Ovary (tissue), 3 donors: ENCODE measurements at regions not wholly inside any gene's neighbourhood (a gene's known extent, or its start where the extent isn't known, plus 50 kb on each side); places are given as distances from the start of the nearest gene placed in this dataset.

Experiments used
- EP300 ChIP-seq: sonication (generic); formaldehyde crosslinking; IDR thresholded peaks from one replicate; pipeline ENCODE4 v1.6.1; 2017; ENCODE audit warnings: antibody characterized with exemption
- POLR2A ChIP-seq: fragments of 450-650 bp; IDR thresholded peaks from one replicate; pipeline ENCODE4 v1.6.1; 2017; ENCODE audit warnings: antibody characterized with exemption, mild to moderate bottlenecking, moderate library complexity
- TF ChIP-seq, protein P1 (sequence below), 3 donors: fragments of 450-650 bp in 2 of 3; fragments of 200-600 bp in 1 of 3; IDR thresholded peaks; one replicate each; pipeline versions ENCODE4 v1.5.1 to v1.8.0; 2016 to 2022; ENCODE audit warnings: antibody characterized with exemption in 3 of 3, mild to moderate bottlenecking in 1 of 3
- donor health status: DM: no; HTN: no; CAD: no.

DNA sequence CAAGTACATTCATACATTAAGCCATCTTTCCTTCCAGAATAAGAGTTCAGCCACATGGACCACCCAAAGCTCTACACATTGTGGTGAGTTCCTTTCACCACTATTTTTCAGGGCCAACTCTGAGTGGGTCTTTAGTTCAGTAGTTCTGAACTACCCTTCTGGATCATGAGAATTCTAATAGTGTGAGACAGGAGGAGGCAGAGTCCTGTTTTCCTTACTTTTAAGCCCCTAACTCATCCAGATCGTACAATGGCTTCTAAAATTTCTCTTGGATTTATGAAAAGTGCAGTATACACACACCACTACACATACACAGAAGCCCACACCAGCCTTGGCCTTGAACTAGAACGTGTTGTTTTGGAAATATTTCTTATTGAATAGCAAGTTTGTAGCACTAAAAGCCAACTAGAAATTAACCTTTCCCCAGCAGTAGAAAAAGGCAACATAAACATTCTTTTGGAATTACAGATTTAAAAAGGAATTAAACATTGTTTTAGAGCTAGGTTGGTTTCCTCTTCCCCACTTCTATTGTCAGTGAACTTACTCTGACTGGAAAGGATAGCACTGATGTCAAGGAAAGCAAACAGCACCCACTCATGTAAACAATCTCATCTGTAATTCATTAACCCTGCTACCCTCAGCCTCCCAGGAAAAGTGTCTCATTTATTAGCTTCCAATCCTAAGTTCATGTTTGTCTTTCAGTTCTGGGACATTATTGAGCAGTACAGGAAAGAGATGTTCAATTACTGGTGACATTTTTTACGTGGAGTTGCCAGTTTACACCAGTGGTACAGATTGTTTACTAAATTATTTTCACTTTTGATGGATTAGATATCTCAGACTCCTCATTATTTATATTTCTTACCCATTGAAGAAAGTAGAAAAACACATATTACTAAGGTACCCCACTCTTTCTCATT is 95.7 kb upstream of the AGTR1 start:
- TF ChIP-seq, protein P1, sequence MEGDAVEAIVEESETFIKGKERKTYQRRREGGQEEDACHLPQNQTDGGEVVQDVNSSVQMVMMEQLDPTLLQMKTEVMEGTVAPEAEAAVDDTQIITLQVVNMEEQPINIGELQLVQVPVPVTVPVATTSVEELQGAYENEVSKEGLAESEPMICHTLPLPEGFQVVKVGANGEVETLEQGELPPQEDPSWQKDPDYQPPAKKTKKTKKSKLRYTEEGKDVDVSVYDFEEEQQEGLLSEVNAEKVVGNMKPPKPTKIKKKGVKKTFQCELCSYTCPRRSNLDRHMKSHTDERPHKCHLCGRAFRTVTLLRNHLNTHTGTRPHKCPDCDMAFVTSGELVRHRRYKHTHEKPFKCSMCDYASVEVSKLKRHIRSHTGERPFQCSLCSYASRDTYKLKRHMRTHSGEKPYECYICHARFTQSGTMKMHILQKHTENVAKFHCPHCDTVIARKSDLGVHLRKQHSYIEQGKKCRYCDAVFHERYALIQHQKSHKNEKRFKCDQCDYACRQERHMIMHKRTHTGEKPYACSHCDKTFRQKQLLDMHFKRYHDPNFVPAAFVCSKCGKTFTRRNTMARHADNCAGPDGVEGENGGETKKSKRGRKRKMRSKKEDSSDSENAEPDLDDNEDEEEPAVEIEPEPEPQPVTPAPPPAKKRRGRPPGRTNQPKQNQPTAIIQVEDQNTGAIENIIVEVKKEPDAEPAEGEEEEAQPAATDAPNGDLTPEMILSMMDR (IDR thresholded peaks at IDR 0.05), result no peak
- TF ChIP-seq POLR2A (no peak), EP300 (no peak)
